ENCODE measurements at regions not wholly inside any gene's neighbourhood (a gene's known extent, or its start where the extent isn't known, plus 50 kb on each side); places are given as distances from the start of the nearest gene placed in this dataset.

- no peak for FAIRE-seq
These were observed 137.8 kb downstream of the ENGASE start for GRCh38 chr17:79212149-79213087.

DNA sequence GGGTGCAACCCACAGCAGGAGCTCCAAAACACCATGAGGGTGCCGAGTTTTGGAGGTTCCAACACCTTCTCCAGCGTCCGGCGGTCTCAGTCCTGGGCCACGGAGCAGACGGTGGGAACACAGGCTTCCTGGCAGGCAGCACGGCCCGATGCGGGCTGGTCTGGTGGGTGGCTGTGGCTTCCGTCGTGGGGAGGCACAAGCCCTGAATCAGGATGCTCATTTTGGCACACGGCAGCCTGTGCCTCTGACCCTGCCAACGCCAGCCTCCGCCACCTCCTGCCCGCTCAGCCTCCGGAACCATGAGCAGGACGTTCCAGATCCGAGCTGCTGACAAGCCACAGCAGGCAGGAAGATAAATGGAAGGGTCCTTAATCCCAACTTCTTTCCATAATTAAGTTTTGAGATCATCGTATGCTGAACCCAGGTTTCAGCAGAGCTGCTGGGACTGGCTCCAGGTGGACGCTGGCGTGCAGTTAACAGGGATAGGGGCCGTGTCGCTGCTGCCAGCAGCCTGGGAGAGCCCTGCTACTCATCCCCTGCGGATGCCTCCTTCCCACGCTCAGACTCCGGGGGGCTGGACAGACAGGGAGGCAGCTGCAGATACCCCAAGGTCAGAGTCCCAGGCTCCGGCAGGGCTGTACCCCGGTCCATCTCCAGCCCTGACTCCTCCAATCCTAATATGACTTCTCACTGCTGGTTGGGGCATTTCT, 136.6 kb downstream of the ENGASE start:
- no peak for FAIRE-seq

- FAIRE-seq: no peak
These were observed 136.0 kb downstream of the ENGASE start for GRCh38 chr17:79210638-79211037.

- FAIRE-seq: no peak
These were observed 133.3 kb downstream of the ENGASE start for GRCh38 chr17:79207960-79208359.

- no peak for FAIRE-seq
These were observed 131.1 kb downstream of the ENGASE start for GRCh38 chr17:79205688-79206205.

- FAIRE-seq: no peak
These were observed 129.6 kb downstream of the ENGASE start for GRCh38 chr17:79204261-79204660.

- no peak for FAIRE-seq
These were observed 129.0 kb downstream of the ENGASE start for GRCh38 chr17:79203657-79204056.

- no peak for FAIRE-seq
These were observed 128.4 kb downstream of the ENGASE start for GRCh38 chr17:79203016-79203415.

GRCh38 chr17:79202480-79202879, 127.9 kb downstream of the ENGASE start:
- FAIRE-seq: no peak

DNA sequence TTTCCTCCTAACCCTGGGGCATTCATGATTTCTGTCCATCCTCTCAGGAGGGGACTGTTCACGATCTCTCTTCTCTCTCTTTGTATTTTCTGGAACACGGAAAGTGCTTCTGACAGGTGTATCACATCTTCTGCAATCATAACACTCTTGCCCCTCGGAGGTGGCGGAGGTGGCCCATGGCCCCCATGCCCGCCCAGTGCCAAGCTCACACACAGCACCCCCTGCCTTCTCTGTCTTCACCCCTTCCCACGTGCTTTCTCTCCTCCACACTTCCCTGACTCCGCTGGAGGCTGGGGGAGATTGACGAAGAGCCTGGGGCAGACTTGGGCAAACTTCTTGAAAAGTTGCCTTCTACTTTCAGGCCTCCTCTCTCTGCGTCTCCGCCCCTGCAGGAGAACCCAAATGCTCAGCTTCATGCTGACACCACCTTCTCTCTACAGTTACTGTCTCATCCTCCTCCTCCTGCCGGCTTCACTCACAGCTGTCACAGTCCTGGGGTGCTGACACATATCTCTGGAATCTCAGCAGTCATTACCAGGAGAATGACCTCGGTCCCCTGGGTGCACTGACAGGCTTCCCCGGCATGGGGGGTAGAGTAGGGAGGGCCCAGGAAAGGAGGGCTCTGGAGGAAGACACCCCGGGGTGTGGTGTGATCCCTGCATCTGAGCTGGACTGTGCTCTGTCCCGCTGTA, 127.1 kb downstream of the ENGASE start:
- no peak for FAIRE-seq

- FAIRE-seq: no peak
These were observed 126.5 kb downstream of the ENGASE start for GRCh38 chr17:79201119-79201518.

DNA sequence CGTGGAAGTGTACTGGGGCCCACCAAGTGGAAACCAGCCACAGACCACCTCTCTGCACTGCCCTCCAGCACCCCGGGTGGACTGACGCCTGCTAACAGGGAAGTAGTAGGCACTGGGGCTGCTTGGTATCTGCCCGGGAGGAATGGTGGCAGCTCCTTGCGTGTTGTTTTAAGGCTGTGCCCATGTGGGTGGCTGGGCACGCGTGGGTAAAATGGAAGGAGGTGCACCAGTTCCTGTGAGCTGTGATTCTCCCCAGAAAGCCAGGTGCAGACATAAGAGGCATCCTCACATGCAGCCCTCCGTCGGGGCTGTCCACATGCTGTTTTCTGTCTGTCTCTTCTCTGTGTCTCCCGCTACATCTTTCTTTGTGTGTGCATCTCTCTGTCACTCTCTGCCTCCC, 122.3 kb downstream of the ENGASE start:
- FAIRE-seq: no peak

- FAIRE-seq: no peak
These were observed 118.1 kb downstream of the ENGASE start for GRCh38 chr17:79192503-79193351.

DNA sequence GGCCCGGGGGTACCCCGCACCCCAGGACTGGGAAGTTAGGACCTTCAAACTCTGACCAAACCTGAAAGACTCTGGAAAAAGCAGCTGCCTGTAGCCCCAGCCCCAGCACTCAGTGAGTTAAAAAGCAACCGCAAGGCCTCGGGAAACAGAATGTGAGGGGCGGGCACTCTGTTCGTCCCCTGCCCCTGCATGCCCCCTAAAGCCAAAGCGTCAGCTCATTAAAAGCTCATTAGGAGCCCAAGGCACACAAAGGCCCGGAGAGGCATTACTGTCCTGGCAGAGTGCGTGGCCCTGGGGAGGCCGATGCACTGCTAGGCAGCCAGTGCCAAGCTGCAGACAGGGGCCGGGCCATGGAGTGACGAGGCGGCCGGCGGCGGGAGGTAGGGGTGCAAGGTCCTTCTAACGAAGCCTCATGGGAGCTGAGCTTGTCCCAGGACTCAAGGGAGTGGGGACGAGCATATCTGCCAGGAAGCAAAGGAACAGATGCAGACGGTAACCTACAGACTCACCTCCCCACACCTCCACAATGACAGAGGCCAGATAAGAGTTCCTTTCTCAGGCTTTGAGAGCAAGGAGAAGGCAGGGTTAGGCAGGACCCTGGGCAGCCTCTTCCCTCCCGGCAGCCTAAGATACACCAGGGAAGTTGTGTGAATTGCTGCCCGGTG, 116.8 kb downstream of the ENGASE start:
- no peak for FAIRE-seq

DNA sequence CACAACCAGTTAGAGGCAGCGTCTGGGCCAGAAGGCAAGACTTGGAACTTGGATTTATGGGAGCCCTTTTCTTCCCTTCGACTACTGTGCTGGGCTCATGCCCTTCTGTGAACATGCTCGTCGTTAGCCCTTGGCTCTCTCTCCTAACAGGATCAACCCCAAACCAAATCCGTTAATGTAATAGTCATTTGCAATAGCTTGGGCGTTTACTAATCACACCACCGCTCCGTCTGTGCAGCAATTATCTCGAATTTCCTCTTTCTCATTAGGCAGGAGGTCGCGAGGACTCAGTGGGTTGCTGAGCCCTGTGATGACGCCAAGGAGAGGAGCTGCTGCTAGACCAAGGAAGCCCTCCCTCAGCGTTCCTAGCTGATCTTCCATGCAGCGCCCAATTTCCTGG, 114.7 kb downstream of the ENGASE start:
- no peak for FAIRE-seq

- FAIRE-seq: no peak
These were observed 114.1 kb downstream of the ENGASE start for GRCh38 chr17:79188685-79189084.

- no peak for FAIRE-seq
These were observed 113.4 kb downstream of the ENGASE start for GRCh38 chr17:79188048-79188447.

DNA sequence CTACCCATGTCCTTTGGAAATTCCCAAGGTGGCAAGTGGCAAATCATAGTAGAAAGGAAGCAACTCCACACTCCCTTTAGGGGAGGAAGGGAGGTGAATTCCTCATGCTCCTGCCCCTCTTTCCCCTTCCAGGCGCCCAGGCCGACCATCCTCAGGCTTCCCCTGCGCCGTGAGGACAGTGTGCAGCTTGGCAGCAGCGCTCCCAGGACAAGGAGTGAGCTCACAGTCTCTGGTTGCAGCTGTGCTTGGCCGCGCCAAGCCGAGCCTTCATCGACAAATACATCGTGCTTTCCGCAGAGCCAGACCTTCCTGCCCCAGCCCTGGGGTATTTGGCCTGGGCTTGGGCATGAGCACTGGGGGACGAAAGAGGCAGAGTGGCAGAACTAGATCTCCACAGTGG, 112.6 kb downstream of the ENGASE start:
- FAIRE-seq: no peak

GRCh38 chr17:79186406-79186805, 111.8 kb downstream of the ENGASE start:
- no peak for FAIRE-seq

- FAIRE-seq: no peak
These were observed 111.0 kb downstream of the ENGASE start for GRCh38 chr17:79185671-79186070.

DNA sequence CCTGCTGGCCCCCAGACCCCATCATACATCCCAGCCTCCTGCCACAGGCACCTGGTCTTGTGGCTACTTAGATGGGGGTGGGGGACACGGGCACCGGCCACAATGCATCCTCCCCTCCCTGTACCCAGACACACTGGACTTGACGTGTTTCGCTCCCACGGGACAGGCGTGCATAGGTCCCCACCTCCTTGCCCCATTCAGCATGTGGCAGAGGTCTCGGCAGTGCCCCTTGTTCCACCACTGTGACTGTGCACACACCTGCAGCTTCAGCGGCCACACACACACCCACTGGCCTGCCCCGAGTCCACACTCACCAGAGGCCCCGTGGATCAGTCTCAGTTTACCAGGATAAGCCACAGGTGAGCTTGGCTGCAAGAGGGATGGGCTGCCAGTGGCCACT, 109.6 kb downstream of the ENGASE start:
- FAIRE-seq: no peak
